HFFc6 (cell line): ENCODE measurements at regions not wholly inside any gene's neighbourhood (a gene's known extent, or its start where the extent isn't known, plus 50 kb on each side); places are given as distances from the start of the nearest gene placed in this dataset.
A peak's percentile ranks its signal among the peaks of the same experiment; 100 is the strongest.

Source experiments
- DNase-seq: peaks from one replicate; pipeline ENCODE4 v3.0.0-alpha.2; 2018
- H3K27ac Mint-ChIP-seq: 2 replicates; pipeline ENCODE4 v1.8.0; 2020; ENCODE audit warnings: mild to moderate bottlenecking, mixed read lengths
- H3K27me3 Mint-ChIP-seq: 2 replicates; pipeline ENCODE4 v1.8.0; 2021; ENCODE audit warnings: mild to moderate bottlenecking, moderate library complexity, mixed read lengths; ENCODE audit not compliant: insufficient read depth
- H3K36me3 Mint-ChIP-seq: 2 replicates; pipeline ENCODE4 v1.8.0; 2021; ENCODE audit warnings: low read depth, mixed read lengths
- H3K4me1 Mint-ChIP-seq: 2 replicates; pipeline ENCODE4 v1.8.0; 2020; ENCODE audit warnings: low read depth, mixed read lengths
- H3K4me3 Mint-ChIP-seq: 2 replicates; pipeline ENCODE4 v1.8.0; 2020; ENCODE audit warnings: mild to moderate bottlenecking, moderate library complexity, mixed read lengths
- H3K9me3 Mint-ChIP-seq: 2 replicates; pipeline ENCODE4 v1.8.0; 2020; ENCODE audit warnings: mild to moderate bottlenecking, mixed read lengths
- CTCF ChIP-seq: fragments of 200-600 bp; sonication (generic); IDR thresholded peaks from 2 replicates; pipeline ENCODE4 v1.5.0; 2021; ENCODE audit warnings: antibody characterized with exemption, mild to moderate bottlenecking

DNA sequence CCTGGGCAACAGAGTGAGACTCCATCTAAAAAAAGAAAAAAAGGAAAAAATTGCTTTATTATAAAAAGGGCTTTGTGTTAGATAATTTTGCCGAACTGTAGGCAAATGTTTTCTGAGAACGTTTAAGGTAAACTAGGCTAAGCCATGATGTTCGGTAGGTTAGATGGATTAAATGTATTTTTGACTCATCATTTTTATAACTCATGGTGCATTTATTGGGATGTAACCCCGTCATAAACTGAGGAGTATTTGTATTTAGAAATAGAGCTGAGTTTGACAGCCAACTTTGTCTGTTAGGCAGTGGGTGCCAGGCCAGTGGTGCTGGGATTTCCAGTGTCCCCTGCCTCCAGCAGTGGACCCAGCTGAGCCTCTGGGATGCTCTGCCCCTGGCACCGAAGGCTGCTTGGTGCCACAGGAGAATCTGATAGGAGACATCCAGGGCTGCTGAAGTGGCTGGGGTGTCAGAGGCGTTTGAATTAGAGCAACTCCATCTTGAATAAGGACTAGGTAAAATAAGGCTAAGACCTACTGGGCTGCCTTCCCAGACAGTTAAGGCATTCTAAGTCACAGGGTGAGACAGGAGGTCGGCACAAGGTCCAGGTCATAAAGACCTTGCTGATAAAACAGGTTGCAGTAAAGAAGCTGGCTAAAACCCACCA, 114.9 kb upstream of the EEPD1 start:
- no peaks in the 10 kb centered on the region for H3K9me3 Mint-ChIP-seq

DNA sequence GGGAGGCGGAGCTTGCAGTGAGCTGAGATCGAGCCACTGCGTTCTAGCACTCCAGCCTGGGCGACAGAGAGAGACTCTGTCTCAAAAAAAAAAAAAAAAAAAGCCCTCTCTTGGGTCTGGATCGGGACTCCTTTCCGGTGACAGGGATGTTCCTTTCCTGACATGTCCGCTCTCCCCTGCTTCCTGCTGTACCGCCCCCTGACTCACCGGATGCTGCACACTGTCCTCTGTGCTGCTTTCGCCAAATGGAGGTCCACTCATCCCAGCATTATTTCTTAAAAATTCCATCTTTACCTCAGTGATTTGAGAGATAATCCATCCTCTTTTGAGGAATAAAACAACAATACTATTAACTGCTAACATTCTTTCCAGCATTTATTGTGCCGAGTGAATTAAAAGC, 113.8 kb upstream of the EEPD1 start:
- no peak overlapping the region for H3K4me3 Mint-ChIP-seq
- H3K4me1 Mint-ChIP-seq = peaks cover 54% of the 10 kb centered on the region
- no peaks in the 10 kb centered on the region for H3K36me3 Mint-ChIP-seq
- H3K27me3 Mint-ChIP-seq = no peaks in the 10 kb centered on the region; the same call in none of the 2 replicates
- H3K27ac Mint-ChIP-seq = peak overlapping the region; percentile 44; the same call in 1 of the 2 replicates
- H3K9me3 Mint-ChIP-seq = no peaks in the 10 kb centered on the region
- TF ChIP-seq CTCF = no peak
- DNase-seq = no peak

More for the DNA sequence above, 114.9 kb upstream of the EEPD1 start:
- DNase-seq = no peak
- H3K4me3 Mint-ChIP-seq = no peak overlapping the region
- H3K36me3 Mint-ChIP-seq = no peaks in the 10 kb centered on the region
- peaks cover 64% of the 10 kb centered on the region for H3K4me1 Mint-ChIP-seq
- peak overlapping the region; percentile 84 for H3K27ac Mint-ChIP-seq
- no peak for TF ChIP-seq CTCF
- no peaks in the 10 kb centered on the region; the same call in none of the 2 replicates for H3K27me3 Mint-ChIP-seq

GRCh38 chr7:36039671-36040070, 113.4 kb upstream of the EEPD1 start:
- H3K27me3 Mint-ChIP-seq = no peaks in the 10 kb centered on the region; the same call in none of the 2 replicates
- TF ChIP-seq CTCF = no peak
- H3K4me1 Mint-ChIP-seq = peaks cover 50% of the 10 kb centered on the region
- H3K9me3 Mint-ChIP-seq = no peaks in the 10 kb centered on the region
- H3K4me3 Mint-ChIP-seq = no peak overlapping the region
- DNase-seq = no peak
- no peak overlapping the region; the same call in 1 of the 2 replicates for H3K27ac Mint-ChIP-seq
- H3K36me3 Mint-ChIP-seq = no peaks in the 10 kb centered on the region

- Mint-ChIP-seq H3K4me3 (no peak overlapping the region), H3K9me3 (no peaks in the 10 kb centered on the region), H3K27ac (no peak overlapping the region), H3K4me1 (peaks cover 60% of the 10 kb centered on the region), H3K27me3 (no peaks in the 10 kb centered on the region; the same call in none of the 2 replicates), H3K36me3 (no peaks in the 10 kb centered on the region)
- no peak for TF ChIP-seq CTCF
- peak; percentile 49 for DNase-seq
These were observed 112.4 kb upstream of the EEPD1 start for GRCh38 chr7:36040679-36041078.

DNA sequence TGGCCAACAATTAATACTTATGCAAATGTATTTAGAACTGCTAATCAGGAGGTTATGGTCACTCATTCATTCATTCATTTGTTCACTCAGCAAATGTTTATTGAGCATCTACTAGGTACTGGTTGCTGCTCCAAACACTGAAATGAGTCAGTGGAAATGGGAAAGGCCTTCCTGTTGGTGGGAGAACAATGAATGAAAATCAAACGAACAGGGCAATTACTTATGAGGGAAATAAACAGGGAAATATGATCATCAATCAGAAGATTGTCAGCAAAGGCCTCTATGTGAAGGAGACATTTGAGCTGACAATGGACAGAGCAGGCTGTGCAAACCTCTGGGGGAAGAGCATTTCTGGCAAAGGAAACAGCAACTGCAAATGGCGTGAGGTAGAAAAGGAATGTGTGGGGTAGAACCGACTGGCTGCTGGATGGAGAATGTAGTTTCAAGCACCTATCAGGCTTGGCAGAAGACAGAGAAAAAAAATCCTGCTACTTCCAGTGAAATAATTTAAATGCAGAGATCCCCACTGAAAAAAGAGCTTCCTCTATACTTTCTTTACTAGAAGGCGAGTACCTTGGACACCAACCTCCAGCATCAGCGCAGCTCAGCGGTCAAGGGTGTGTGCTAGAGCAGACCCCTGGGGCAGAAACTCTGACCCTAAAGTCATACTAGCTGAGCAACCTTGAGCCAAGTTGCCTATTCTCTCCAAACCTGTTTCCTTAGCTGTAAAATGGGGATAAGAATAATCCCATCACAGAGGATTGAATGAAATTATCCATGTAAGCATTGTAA, 108.8 kb upstream of the EEPD1 start:
- H3K27ac Mint-ChIP-seq = no peak overlapping the region

More for the DNA sequence above, 108.8 kb upstream of the EEPD1 start:
- H3K4me1 Mint-ChIP-seq = peaks cover 59% of the 10 kb centered on the region
- H3K9me3 Mint-ChIP-seq = no peaks in the 10 kb centered on the region
- no peak for TF ChIP-seq CTCF
- H3K4me3 Mint-ChIP-seq = no peak overlapping the region
- no peak for DNase-seq
- no peaks in the 10 kb centered on the region; the same call in 1 of the 2 replicates for H3K27me3 Mint-ChIP-seq
- no peaks in the 10 kb centered on the region for H3K36me3 Mint-ChIP-seq
